HEK293 (cell line): ENCODE measurements at regions not wholly inside any gene's neighbourhood (a gene's known extent, or its start where the extent isn't known, plus 50 kb on each side); places are given as distances from the start of the nearest gene placed in this dataset.

Experiments used
- CTCF ChIA-PET: fragments of 350-600 bp; formaldehyde crosslinking; extraction: SDS; loops from one replicate; lab custom pipeline; 2021; ENCODE audit warnings: antibody characterized with exemption; lab: Yijun Ruan, JAX
- POLR2A ChIA-PET: fragments of 300-600 bp; formaldehyde crosslinking; extraction: SDS; loops from one replicate; lab custom pipeline; 2020; ENCODE audit warnings: antibody characterized with exemption, inconsistent platforms; lab: Yijun Ruan, JAX
- H3K27ac ChIP-seq: fragments of 200-500 bp; sonication (Bioruptor generic); 2 replicates; pipeline ENCODE4 v1.5.1; 2014; ENCODE audit warnings: low read depth, low read length, control low read depth, inconsistent platforms; ENCODE audit errors: extremely low read depth
- H3K36me3 ChIP-seq, 2 experiments: fragments of 200-500 bp in 1 of 2; sonication (Bioruptor generic) in 1 of 2; 1 replicate in 1 of 2; 2 replicates in 1 of 2; pipeline ENCODE4 v1.5.1; 2014 to 2017; ENCODE audit warnings: inconsistent platforms in 2 of 2, low read length in 2 of 2; ENCODE audit not compliant: control insufficient read depth in 2 of 2, insufficient read depth in 1 of 2
- H3K4me1 ChIP-seq: fragments of 200-500 bp; sonication (Bioruptor generic); 2 replicates; pipeline ENCODE4 v1.5.1; 2014; ENCODE audit warnings: mild to moderate bottlenecking, low read length, inconsistent platforms; ENCODE audit not compliant: control insufficient read depth, insufficient read depth
- H3K4me3 ChIP-seq: 2 replicates; pipeline ENCODE4 v1.5.1; 2011; ENCODE audit warnings: low read depth, mild to moderate bottlenecking, control low read depth, low read length, moderate library complexity
- H3K9me3 ChIP-seq: fragments of 200-500 bp; sonication (Bioruptor generic); 2 replicates; pipeline ENCODE4 v1.5.1; 2014; ENCODE audit warnings: low read depth, low read length, inconsistent platforms; ENCODE audit not compliant: control insufficient read depth, insufficient read depth
- BCL11A ChIP-seq: fragments of 450-650 bp; formaldehyde crosslinking; IDR thresholded peaks from 2 replicates; pipeline ENCODE4 v1.5.1; 2016; ENCODE audit warnings: low read depth, missing biosample characterization, missing genetic modification characterization
- GLIS2 ChIP-seq: fragments of 450-650 bp; formaldehyde crosslinking; IDR thresholded peaks from 2 replicates; pipeline ENCODE4 v1.5.1; 2016; ENCODE audit warnings: missing biosample characterization, missing genetic modification characterization
- HOXA7 ChIP-seq: sonication (generic); formaldehyde crosslinking; IDR thresholded peaks from 2 replicates; pipeline ENCODE4 v1.8.1; 2022; ENCODE audit warnings: missing genetic modification reagents, borderline replicate concordance
- KLF9 ChIP-seq: fragments of 450-650 bp; formaldehyde crosslinking; IDR thresholded peaks from 2 replicates; pipeline ENCODE4 v1.5.1; 2016; ENCODE audit warnings: missing biosample characterization, missing genetic modification characterization, low read depth
- PRDM10 ChIP-seq: fragments of 450-650 bp; formaldehyde crosslinking; IDR thresholded peaks from 2 replicates; pipeline ENCODE4 v1.5.1; 2016; ENCODE audit warnings: missing biosample characterization, missing genetic modification characterization
- ZBTB11 ChIP-seq: fragments of 450-650 bp; formaldehyde crosslinking; conservative IDR thresholded peaks from 2 replicates; pipeline ENCODE4 v1.5.1; 2016; ENCODE audit warnings: low read depth, missing biosample characterization, missing genetic modification characterization
- ZFP3 ChIP-seq: fragments of 450-650 bp; formaldehyde crosslinking; IDR thresholded peaks from 2 replicates; pipeline ENCODE4 v1.5.1; 2016; ENCODE audit warnings: low read depth, missing biosample characterization, missing genetic modification characterization
- ZNF121 ChIP-seq: fragments of 450-650 bp; formaldehyde crosslinking; IDR thresholded peaks from 2 replicates; pipeline ENCODE4 v1.5.1; 2016; ENCODE audit warnings: missing biosample characterization, missing genetic modification characterization
- ZNF266 ChIP-seq: fragments of 450-650 bp; formaldehyde crosslinking; IDR thresholded peaks from 2 replicates; pipeline ENCODE4 v1.5.1; 2016; ENCODE audit warnings: missing biosample characterization, missing genetic modification characterization, low read depth
- ZNF37A ChIP-seq: fragments of 450-650 bp; IDR thresholded peaks from 2 replicates; pipeline ENCODE4 v1.5.1; 2018; ENCODE audit warnings: missing biosample characterization, missing genetic modification characterization
- ZNF391 ChIP-seq: fragments of 450-650 bp; formaldehyde crosslinking; IDR thresholded peaks from 2 replicates; pipeline ENCODE4 v1.5.1; 2016; ENCODE audit warnings: low read depth, missing biosample characterization, missing genetic modification characterization, borderline replicate concordance
- ZNF510 ChIP-seq: fragments of 450-650 bp; formaldehyde crosslinking; IDR thresholded peaks from 2 replicates; pipeline ENCODE4 v1.5.1; 2018; ENCODE audit warnings: mild to moderate bottlenecking, missing genetic modification characterization, missing biosample characterization; ENCODE audit not compliant: insufficient replicate concordance
- ZNF529 ChIP-seq: fragments of 450-650 bp; formaldehyde crosslinking; IDR thresholded peaks from 2 replicates; pipeline ENCODE4 v1.5.1; 2017; ENCODE audit warnings: missing genetic modification characterization, missing biosample characterization; ENCODE audit not compliant: insufficient replicate concordance
- ZNF530 ChIP-seq: fragments of 450-650 bp; formaldehyde crosslinking; IDR thresholded peaks from 2 replicates; pipeline ENCODE4 v1.5.1; 2016; ENCODE audit warnings: low read depth, missing biosample characterization, missing genetic modification characterization
- ZNF561 ChIP-seq: fragments of 450-650 bp; IDR thresholded peaks from 2 replicates; pipeline ENCODE4 v1.5.1; 2018; ENCODE audit warnings: missing biosample characterization, missing genetic modification characterization, borderline replicate concordance
- ZNF580 ChIP-seq: fragments of 450-650 bp; formaldehyde crosslinking; IDR thresholded peaks from 2 replicates; pipeline ENCODE4 v1.5.1; 2016; ENCODE audit warnings: missing biosample characterization, missing genetic modification characterization
- ZNF658 ChIP-seq: fragments of 450-650 bp; formaldehyde crosslinking; IDR thresholded peaks from 2 replicates; pipeline ENCODE4; 2016; ENCODE audit warnings: missing biosample characterization, missing genetic modification characterization
- ZNF76 ChIP-seq: fragments of 450-650 bp; formaldehyde crosslinking; IDR thresholded peaks from 2 replicates; pipeline ENCODE4; 2016; ENCODE audit warnings: low read depth, missing biosample characterization, missing genetic modification characterization, borderline replicate concordance
- TF ChIP-seq, protein P1 (sequence below): fragments of 450-650 bp; formaldehyde crosslinking; IDR thresholded peaks from 2 replicates; pipeline ENCODE4 v1.5.1; 2017; ENCODE audit warnings: missing biosample characterization, missing genetic modification characterization
- TF ChIP-seq, protein P2 (sequence below): fragments of 450-650 bp; formaldehyde crosslinking; IDR thresholded peaks from 2 replicates; pipeline ENCODE4 v1.5.1; 2016; ENCODE audit warnings: missing biosample characterization, missing genetic modification characterization, low read depth

DNA sequence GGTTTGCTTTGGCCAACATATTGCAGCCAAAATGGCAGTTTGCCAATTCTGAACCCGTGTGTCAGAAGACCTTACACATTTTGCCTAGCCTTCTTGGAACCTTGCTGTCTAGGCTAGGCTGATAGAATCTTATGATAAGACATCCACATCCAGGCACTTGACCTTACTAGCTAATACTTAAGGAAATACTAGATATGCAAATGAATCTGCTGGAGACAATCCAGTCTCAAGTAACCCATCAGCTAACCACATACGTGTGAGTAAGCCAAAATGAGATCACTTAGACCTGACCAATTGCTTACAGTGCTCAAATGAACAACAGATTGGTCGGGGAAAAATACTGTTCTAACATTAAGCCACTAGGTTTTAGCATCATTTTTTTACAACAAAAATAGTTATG is 1504.6 kb upstream of the CDH9 start:
- H3K9me3 ChIP-seq, result no peaks in the 10 kb centered on the region
- no peak overlapping the region for H3K4me3 ChIP-seq
- H3K27ac ChIP-seq, result no peak overlapping the region
- no peaks in the 10 kb centered on the region for H3K36me3 ChIP-seq
- POLR2A ChIA-PET, result no interaction called here
- no peaks in the 10 kb centered on the region for H3K4me1 ChIP-seq
- TF ChIP-seq ZNF37A (tag by site-specific recombination) (no peak), ZNF510 (no peak), HOXA7 (no peak), PRDM10 (no peak), ZNF529 (tag by site-specific recombination) (no peak), ZNF561 (tag by site-specific recombination) (no peak), BCL11A (tag by site-specific recombination) (no peak)
- CTCF ChIA-PET, result no interaction called here

DNA sequence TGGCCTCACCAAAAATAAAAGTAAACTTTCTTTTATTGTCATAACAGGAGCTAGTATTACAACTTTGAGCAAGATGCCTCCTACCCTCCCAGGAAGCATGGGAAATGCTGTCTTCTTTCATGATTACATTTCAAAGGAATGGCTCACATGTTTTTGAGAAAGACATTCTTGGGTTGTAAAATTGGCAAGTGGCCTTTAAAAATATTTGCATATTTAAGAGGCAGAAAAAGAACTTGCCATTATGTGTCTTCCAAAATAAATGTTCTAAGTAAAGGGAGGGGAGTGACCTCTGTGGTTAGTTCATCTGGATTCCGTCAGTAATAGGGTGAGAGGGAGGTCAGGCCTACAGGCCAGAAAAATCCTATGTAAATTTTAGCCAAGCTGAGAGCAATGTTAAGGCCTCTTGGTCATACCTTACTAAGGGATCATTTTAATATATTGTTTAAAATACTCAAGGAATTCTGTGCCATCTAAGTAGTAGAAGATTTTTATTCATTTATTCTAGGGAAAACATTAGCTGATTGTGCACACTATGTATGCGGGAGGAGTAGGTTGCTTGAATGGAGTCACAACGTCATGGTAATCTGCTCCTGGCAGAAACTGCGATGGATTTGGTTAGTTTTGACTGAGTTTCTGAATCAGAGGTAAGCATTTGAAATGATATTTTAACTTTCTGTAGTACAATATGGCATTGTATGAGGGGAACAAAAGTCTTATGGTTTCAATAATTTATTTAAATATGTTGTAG is 1485.7 kb upstream of the CDH9 start:
- TF ChIP-seq, protein P1, sequence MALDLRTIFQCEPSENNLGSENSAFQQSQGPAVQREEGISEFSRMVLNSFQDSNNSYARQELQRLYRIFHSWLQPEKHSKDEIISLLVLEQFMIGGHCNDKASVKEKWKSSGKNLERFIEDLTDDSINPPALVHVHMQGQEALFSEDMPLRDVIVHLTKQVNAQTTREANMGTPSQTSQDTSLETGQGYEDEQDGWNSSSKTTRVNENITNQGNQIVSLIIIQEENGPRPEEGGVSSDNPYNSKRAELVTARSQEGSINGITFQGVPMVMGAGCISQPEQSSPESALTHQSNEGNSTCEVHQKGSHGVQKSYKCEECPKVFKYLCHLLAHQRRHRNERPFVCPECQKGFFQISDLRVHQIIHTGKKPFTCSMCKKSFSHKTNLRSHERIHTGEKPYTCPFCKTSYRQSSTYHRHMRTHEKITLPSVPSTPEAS (tag by site-specific recombination), result no peak
- TF ChIP-seq ZFP3 (tag by site-specific recombination) (no peak), ZNF580 (tag by site-specific recombination) (no peak)
- no peaks in the 10 kb centered on the region for H3K36me3 ChIP-seq
- ChIA-PET CTCF (interaction anchor here (0.6 to 0.7 kb wide), 3 partner anchors 14 to 125 kb away, joined by 3 read pairs; no protein-coding TSS in a partner anchor), POLR2A (no interaction called here)
- H3K27ac ChIP-seq, result no peak overlapping the region
- H3K4me3 ChIP-seq, result no peak overlapping the region
- H3K4me1 ChIP-seq, result no peaks in the 10 kb centered on the region
- no peaks in the 10 kb centered on the region; the same call in 1 of the 2 replicates for H3K9me3 ChIP-seq

DNA sequence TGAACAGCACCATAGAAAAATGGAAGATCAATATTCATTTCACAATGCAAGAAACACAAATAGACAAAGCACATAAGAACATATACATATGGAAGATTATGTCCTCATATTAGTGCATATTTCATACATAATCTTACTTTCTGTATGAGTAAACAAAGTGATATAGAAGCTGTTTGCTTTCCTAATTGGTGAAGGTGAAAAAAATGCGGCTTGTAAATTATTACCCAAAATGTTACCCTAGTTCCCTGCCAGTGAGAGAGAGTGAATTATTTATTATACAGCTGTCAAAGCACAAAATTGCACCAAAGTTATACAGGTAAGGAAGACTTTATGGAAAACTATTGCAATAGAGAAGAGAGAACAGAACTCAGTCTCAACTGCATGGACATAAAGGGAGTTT is 1485.0 kb upstream of the CDH9 start:
- no peak overlapping the region for H3K27ac ChIP-seq
- ChIA-PET POLR2A (no interaction called here), CTCF (interaction anchor here (0.6 to 0.7 kb wide), 2 partner anchors 39 to 58 kb away, joined by 3 to 6 read pairs; no protein-coding TSS in a partner anchor)
- no peak overlapping the region for H3K4me3 ChIP-seq
- H3K9me3 ChIP-seq, result no peaks in the 10 kb centered on the region; the same call in 1 of the 2 replicates
- no peaks in the 10 kb centered on the region for H3K4me1 ChIP-seq
- no peaks in the 10 kb centered on the region for H3K36me3 ChIP-seq
- TF ChIP-seq ZNF391 (tag by site-specific recombination) (no peak), KLF9 (tag by site-specific recombination) (no peak), ZNF121 (tag by site-specific recombination) (no peak), ZNF266 (tag by site-specific recombination) (no peak), GLIS2 (tag by site-specific recombination) (no peak), ZNF76 (no peak), ZBTB11 (no peak), ZNF530 (no peak), ZNF658 (tag by site-specific recombination) (no peak)
- TF ChIP-seq, protein P2, sequence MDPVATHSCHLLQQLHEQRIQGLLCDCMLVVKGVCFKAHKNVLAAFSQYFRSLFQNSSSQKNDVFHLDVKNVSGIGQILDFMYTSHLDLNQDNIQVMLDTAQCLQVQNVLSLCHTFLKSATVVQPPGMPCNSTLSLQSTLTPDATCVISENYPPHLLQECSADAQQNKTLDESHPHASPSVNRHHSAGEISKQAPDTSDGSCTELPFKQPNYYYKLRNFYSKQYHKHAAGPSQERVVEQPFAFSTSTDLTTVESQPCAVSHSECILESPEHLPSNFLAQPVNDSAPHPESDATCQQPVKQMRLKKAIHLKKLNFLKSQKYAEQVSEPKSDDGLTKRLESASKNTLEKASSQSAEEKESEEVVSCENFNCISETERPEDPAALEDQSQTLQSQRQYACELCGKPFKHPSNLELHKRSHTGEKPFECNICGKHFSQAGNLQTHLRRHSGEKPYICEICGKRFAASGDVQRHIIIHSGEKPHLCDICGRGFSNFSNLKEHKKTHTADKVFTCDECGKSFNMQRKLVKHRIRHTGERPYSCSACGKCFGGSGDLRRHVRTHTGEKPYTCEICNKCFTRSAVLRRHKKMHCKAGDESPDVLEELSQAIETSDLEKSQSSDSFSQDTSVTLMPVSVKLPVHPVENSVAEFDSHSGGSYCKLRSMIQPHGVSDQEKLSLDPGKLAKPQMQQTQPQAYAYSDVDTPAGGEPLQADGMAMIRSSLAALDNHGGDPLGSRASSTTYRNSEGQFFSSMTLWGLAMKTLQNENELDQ (tag by site-specific recombination), result no peak
